ENCODE measurements at regions not wholly inside any gene's neighbourhood (a gene's known extent, or its start where the extent isn't known, plus 50 kb on each side); places are given as distances from the start of the nearest gene placed in this dataset.

GRCh38 chr17:77474292-77474988 is 333.7 kb downstream of the SEC14L1 start:
- no peak for DNase-seq (ENCODE audit: low read depth)

DNA sequence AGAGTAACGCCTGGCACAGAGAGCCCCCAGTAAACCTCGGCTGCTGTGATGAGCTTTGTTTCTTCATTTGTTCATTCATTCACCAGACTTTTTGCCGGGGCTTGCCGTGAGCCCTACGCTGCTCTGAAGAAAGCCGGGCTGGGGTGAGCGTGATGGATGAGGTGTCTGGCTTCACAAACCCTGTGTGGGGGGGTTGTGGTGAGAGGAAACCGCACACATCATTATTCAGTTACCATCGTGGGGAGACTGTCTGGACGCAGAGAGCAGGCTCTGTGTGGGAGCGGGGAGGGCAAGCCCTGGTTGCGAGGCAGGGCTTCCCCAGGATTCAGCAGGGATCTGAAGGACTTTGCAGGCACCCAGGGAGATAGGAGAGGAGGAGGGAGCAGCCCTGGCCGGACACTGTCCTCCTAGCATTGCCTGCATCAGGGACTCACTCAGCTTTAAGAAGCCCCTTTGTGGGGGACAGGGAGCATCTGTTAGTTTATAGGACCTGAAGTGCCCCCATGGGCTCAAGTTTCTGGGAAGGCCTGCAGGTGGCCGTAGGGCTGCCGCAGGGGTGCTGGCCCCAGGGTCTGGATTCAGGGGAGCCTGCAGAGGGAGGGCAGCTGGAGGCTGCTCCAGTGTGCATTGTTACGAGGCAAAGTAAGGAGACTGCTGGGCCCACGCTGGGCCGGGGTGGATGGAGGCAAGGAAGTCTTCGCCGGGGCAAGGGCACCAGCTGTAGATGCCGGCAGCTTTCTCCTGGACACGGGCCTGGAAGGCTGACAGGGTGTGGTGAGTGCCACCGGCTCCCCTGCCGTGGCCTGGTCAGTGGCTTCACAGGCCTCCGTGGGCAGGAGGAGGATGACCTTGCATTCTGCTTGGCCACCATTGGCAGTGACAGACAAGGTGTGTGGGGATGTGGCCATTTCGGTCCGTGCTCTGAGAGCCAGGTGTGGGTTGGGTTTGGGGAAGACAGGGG is 334.5 kb downstream of the SEC14L1 start:
- peak; percentile 69 for DNase-seq (ENCODE audit: low read depth)

GRCh38 chr17:77476006-77476405 is 335.2 kb downstream of the SEC14L1 start:
- no peak for DNase-seq (ENCODE audit: low read depth)

- no peak for DNase-seq (ENCODE audit: low read depth)
Measured at GRCh38 chr17:77476498-77476897, 335.7 kb downstream of the SEC14L1 start.

- DNase-seq (ENCODE audit: low read depth), result no peak
Measured at GRCh38 chr17:77476931-77477805, 336.4 kb downstream of the SEC14L1 start.

DNA sequence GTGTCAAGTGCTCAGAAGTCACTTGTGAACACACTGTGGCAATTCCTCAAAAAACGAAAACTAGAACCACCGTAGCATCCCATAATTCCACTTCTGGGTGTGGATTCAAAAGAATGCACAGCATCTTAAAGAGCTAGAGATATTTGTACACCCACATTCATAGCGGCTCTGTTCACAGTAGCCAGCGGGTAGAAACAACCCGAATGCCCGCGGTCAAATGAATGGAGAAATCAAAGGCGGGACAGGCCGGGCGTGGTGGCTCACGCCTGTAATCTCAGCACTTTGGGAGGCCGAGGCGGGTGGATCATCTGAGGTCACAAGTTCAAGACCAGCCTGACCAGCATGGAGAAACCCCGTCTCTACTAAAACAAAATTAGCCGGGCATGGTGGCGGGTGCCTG is 337.5 kb downstream of the SEC14L1 start:
- no peak for DNase-seq (ENCODE audit: low read depth)

GRCh38 chr17:77478899-77479298 is 338.1 kb downstream of the SEC14L1 start:
- DNase-seq (ENCODE audit: low read depth), result no peak

DNA sequence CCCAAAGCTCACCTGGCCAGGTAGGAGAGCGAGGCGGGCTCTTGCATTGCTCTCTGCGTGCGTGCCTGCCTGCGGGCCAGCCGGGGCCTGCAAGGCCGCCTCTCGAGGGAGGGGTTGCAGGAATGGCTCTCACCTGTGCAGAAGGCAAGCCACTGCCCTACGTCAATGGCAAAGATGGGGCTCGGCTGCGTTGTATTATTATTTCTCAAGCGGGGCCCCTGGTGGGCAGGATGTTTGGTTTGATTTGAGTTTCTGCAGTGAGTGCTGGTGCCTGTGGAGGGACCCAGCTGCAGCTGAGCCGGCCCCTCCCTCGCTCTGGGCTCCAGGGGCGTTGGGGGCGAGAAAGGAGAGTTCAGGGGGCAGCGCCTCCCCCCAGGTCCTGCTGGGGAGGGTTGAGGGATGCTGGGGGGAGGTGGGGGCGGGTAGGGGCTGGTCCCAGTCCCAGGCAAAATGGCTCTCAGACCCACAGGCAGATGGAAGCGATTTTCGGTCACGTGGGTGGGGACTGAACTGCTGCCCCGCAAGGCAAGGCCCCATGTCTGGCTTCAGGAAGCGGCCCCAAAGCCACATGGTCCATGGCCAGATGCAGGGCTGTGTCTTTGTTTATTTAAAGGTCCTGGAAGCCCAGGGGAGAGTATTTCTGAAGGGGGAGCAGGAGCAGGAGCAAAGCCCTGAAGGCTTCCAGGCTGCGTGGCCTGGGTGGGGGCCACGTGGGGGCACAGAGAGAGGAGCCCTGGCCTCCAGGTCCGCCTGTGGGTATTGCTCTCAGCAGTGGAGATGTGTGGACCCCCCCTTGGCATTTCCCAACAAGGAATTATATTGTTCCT is 338.8 kb downstream of the SEC14L1 start:
- DNase-seq (ENCODE audit: low read depth), result no peak

DNA sequence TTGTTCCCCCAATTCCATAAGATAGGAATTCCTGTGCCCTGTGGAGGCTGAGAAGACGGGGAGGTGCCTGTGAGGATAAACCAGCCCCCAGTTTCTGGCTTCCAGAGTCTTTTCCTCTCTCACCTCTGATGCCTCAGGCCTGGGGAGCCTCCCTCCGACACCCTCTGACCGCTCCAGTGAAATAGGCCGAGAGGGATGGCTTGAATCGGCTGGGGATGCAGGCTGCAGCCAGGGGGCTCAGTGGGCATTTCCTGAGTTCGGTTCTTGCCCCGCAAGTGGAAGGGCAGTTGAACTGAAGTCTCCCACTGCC is 339.4 kb downstream of the SEC14L1 start:
- DNase-seq (ENCODE audit: low read depth), result no peak

DNA sequence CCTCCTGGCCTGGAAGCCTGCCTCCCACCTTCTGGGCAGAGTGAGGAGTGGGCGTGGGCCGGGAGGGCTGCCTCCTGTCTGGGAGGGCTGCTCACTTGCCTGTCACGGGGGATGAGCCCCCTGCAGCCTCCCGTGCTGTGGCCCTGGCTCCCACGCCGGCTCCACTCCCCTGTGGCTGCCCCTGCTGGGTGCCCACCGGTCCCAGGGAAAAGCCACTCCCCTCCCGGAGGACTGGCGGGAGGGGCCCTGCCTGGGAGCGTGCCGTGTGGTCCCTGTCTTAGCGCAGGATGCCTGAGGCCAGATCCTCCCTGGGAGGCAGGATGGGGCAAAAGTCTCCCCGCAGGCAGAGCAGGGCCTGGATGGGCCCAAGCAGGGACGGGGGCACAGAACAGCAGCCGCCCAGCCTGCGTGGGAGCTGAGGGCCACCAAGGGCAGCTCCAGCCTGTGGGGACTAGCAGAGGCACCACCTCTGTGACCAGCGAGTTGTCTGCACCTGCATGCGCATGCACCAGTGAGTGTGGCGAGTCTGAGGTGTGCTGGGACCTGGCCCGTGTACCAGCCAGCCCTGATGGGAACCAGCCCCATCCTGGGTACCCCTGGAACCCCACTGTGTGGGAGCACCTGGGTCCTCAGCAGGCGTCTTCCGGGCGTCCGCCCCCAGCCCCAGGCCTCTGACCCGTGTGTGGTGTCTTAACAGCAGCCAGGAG is 339.9 kb downstream of the SEC14L1 start:
- no peak for DNase-seq (ENCODE audit: low read depth)

- no peak for DNase-seq (ENCODE audit: low read depth)
Measured at GRCh38 chr17:77481476-77482374, 341.0 kb downstream of the SEC14L1 start.

DNA sequence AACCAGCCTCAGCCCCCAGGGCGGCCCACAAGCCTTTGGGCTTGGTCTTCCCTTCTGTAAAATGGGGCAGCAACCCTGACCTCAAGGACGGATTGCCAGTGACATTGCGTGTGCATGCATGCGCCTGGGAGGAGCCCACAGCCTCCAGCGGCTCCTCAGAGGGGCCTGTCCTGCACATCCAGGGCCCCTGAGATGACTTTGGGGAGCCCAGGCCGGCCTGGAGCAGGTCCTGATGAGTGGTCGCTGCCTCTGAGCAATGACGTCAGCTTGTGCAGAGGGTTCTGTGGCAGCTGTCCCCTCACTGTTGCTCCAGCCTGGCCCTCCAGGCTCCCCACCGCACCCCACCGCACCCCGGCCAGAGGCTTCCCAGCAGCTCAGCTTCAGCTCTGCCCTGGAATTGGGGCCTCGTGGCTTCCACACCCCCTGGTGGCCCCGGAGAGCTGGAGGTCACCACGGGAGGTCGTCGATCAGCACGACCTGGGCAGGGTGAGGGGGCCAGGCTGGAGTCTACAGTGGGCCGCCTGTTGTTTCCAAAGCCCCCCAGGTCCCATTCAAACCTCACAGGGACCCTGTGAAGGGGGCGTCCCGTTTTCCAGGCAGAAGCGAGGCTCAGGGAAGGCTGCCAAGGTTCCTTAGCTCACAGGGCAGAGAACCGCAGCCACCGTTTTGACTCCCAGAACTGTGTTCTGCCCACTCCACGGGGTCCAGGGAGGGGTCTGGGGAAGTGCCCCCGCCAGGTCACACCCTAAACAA is 341.8 kb downstream of the SEC14L1 start:
- no peak for DNase-seq (ENCODE audit: low read depth)

DNA sequence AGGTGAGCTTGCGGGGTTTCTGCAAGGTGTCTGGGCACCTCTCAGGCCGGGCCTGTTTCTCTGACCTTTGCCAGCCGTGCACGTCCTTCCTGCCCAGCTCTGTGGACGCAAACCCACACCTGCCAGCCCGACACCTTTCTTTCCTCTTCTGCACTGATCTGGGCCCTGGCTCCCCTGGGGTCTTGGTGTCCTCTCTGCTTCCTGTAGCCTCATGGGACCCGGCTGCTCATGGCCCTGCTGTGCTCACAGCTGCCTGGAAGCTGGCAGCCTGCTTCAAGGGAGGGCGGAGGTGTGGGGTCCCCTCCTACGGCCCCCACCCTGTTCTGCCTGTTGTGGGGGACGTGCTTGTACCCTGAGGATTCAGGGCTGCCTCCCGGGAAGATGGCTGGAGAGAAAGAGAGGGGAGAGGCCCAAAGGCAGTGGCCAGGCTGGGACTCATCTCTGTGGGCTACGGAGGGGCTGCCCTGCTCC is 342.4 kb downstream of the SEC14L1 start:
- no peak for DNase-seq (ENCODE audit: low read depth)

- DNase-seq (ENCODE audit: low read depth), result no peak
Measured at GRCh38 chr17:77484111-77484510, 343.3 kb downstream of the SEC14L1 start.

DNA sequence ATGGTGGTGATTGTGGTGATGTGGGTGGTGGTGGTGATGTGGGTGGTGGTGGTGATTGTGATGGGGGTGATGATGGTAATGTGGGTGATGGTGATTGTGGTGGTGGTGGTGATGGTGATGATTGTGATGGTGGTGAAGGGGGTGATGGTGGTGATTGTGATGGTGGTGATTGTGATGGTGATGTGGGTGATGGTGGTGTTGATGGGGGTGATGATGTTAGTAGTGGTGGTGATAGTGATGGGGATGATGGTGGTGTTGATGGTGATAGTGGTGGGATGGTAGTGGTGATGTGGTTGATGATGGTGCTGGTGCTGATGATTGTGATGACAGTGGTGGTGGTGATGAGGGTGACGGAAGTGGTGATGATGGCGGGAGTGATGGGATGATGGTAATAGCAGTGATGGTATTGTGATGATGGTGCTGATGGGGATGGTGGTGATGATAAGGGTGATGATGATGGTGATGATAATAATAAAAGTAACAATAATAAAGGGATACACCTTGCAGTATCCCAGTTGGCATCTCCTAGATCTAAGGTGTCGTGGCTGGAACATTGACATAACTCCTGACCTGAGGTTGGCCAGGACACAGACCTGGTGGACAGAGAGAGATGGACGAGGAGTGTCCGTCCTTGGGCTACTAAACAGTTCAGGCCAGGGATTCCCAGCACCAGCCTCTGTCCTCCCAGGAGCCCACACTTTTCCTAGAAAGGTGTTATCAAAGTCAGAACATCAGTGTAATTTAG is 344.5 kb downstream of the SEC14L1 start:
- DNase-seq (ENCODE audit: low read depth), result no peak

- no peak for DNase-seq (ENCODE audit: low read depth)
Measured at GRCh38 chr17:77487211-77487629, 346.5 kb downstream of the SEC14L1 start.

- DNase-seq (ENCODE audit: low read depth), result no peak
Measured at GRCh38 chr17:77487677-77488530, 347.1 kb downstream of the SEC14L1 start.

Data from activated T-cell treated with anti-CD3 and anti-CD28 coated beads for 48 hours (primary cell).